OCI-LY3 (cell line): ENCODE measurements at regions not wholly inside any gene's neighbourhood (a gene's known extent, or its start where the extent isn't known, plus 50 kb on each side); places are given as distances from the start of the nearest gene placed in this dataset.

ENCODE experiments used
- H2AFZ ChIP-seq: fragments of 200-600, 300-600 bp; shearing (Covaris generic); 2 replicates; pipeline ENCODE4 v1.6.0; 2014; ENCODE audit warnings: antibody characterized with exemption, low read depth, low read length
- H3K27ac ChIP-seq: fragments of 200-600, 300-600 bp; sonication (generic); 2 replicates; pipeline ENCODE4 v1.5.1; 2014; ENCODE audit warnings: mild to moderate bottlenecking, low read length, moderate library complexity, mixed read lengths
- H3K27me3 ChIP-seq: fragments of 200-600, 300-600 bp; sonication (generic); 2 replicates; pipeline ENCODE4 v1.6.1; 2014; ENCODE audit warnings: low read depth, low read length, mixed read lengths
- H3K36me3 ChIP-seq: fragments of 200-600, 300-600 bp; sonication (generic); replicated peaks from 2 replicates; pipeline ENCODE3; 2014; ENCODE audit warnings: low read depth, low read length, mixed read lengths
- H3K4me1 ChIP-seq: fragments of 300-600, 200-600 bp; sonication (generic); 2 replicates; pipeline ENCODE4 v1.6.1; 2014; ENCODE audit warnings: low read length, mixed read lengths
- H3K4me2 ChIP-seq: fragments of 200-600, 300-600 bp; sonication (generic); 2 replicates; pipeline ENCODE4 v1.6.1; 2014; ENCODE audit warnings: low read length, mixed read lengths
- H3K4me3 ChIP-seq: fragments of 300-600, 200-600 bp; sonication (generic); 2 replicates; pipeline ENCODE4 v1.5.1; 2014; ENCODE audit warnings: antibody characterized with exemption, mild to moderate bottlenecking, low read length, moderate library complexity
- H3K79me2 ChIP-seq: fragments of 300-600, 200-600 bp; shearing (Covaris generic); 2 replicates; pipeline ENCODE4 v1.6.1; 2014; ENCODE audit warnings: mild to moderate bottlenecking, low read length, mixed read lengths
- H3K9ac ChIP-seq: fragments of 300-600, 200-600 bp; shearing (Covaris generic); 2 replicates; pipeline ENCODE4 v1.6.0; 2014; ENCODE audit warnings: mild to moderate bottlenecking, low read length, moderate library complexity
- H3K9me3 ChIP-seq: fragments of 200-600, 300-600 bp; shearing (Covaris generic); 2 replicates; pipeline ENCODE4 v1.6.1; 2014; ENCODE audit warnings: low read length, mixed read lengths; ENCODE audit not compliant: insufficient read depth
- H4K20me1 ChIP-seq: fragments of 200-600, 300-600 bp; sonication (generic); 2 replicates; pipeline ENCODE4 v1.6.1; 2016; ENCODE audit warnings: low read length, mixed read lengths; ENCODE audit not compliant: insufficient read depth
- EZH2phosphoT487 ChIP-seq: fragments of 200-600 bp; shearing (Covaris generic); IDR thresholded peaks from 2 replicates; pipeline ENCODE4 v1.6.1; 2018; ENCODE audit warnings: antibody characterized with exemption, mixed run types, low read depth
- TF ChIP-seq, protein P1 (sequence below): fragments of 200-600, 300-600 bp; sonication (generic); IDR thresholded peaks from 2 replicates; pipeline ENCODE4 v1.5.1; 2014; ENCODE audit warnings: antibody characterized with exemption, low read length, low read depth

GRCh38 chr3:150225986-150226385 is 182.1 kb upstream of the TSC22D2 start:
- no peaks in the 10 kb centered on the region for H4K20me1 ChIP-seq
- H3K9me3 ChIP-seq, result no peaks in the 10 kb centered on the region
- H3K4me1 ChIP-seq, result peaks cover 3% of the 10 kb centered on the region; the same call in 1 of the 2 replicates
- H3K79me2 ChIP-seq, result no peaks in the 10 kb centered on the region
- H3K36me3 ChIP-seq, result no peaks in the 10 kb centered on the region
- H2AFZ ChIP-seq, result no peak overlapping the region
- H3K27me3 ChIP-seq, result peaks cover 43% of the 10 kb centered on the region
- no peak overlapping the region for H3K27ac ChIP-seq
- H3K4me2 ChIP-seq, result no peak overlapping the region
- TF ChIP-seq, protein P1, sequence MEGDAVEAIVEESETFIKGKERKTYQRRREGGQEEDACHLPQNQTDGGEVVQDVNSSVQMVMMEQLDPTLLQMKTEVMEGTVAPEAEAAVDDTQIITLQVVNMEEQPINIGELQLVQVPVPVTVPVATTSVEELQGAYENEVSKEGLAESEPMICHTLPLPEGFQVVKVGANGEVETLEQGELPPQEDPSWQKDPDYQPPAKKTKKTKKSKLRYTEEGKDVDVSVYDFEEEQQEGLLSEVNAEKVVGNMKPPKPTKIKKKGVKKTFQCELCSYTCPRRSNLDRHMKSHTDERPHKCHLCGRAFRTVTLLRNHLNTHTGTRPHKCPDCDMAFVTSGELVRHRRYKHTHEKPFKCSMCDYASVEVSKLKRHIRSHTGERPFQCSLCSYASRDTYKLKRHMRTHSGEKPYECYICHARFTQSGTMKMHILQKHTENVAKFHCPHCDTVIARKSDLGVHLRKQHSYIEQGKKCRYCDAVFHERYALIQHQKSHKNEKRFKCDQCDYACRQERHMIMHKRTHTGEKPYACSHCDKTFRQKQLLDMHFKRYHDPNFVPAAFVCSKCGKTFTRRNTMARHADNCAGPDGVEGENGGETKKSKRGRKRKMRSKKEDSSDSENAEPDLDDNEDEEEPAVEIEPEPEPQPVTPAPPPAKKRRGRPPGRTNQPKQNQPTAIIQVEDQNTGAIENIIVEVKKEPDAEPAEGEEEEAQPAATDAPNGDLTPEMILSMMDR, result no peak
- no peak for TF ChIP-seq EZH2phosphoT487
- H3K4me3 ChIP-seq, result no peak overlapping the region
- H3K9ac ChIP-seq, result no peak overlapping the region

DNA sequence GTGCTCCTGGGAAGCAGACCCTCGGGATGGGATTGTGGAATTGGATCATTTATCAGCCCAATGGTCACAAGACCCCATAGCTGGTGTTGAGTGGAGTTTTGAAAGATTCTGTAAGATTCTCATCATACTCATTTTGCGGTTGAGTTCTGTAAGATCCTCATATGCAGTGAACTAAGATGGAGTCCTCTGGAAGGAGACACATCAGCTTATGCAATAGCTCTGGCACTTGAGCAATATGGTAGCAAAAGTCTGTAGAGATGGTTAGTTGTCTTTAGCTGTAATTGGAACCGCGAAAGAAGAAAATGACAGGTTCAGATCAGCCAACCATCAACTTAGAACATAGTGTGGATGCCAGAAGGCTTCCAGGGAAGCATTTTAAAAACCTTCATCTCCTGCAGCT is 184.5 kb upstream of the TSC22D2 start:
- no peak overlapping the region for H3K4me2 ChIP-seq
- no peak overlapping the region for H3K4me3 ChIP-seq
- peaks cover 60% of the 10 kb centered on the region for H3K27me3 ChIP-seq
- H3K79me2 ChIP-seq, result no peaks in the 10 kb centered on the region
- H2AFZ ChIP-seq, result no peak overlapping the region
- TF ChIP-seq, protein P1, result no peak
- TF ChIP-seq EZH2phosphoT487, result no peak
- peaks cover 16% of the 10 kb centered on the region for H3K4me1 ChIP-seq
- no peak overlapping the region for H3K9ac ChIP-seq
- no peak overlapping the region for H3K27ac ChIP-seq
- H4K20me1 ChIP-seq, result peaks cover 9% of the 10 kb centered on the region; the same call in 1 of the 2 replicates
- no peaks in the 10 kb centered on the region for H3K36me3 ChIP-seq
- no peaks in the 10 kb centered on the region for H3K9me3 ChIP-seq

DNA sequence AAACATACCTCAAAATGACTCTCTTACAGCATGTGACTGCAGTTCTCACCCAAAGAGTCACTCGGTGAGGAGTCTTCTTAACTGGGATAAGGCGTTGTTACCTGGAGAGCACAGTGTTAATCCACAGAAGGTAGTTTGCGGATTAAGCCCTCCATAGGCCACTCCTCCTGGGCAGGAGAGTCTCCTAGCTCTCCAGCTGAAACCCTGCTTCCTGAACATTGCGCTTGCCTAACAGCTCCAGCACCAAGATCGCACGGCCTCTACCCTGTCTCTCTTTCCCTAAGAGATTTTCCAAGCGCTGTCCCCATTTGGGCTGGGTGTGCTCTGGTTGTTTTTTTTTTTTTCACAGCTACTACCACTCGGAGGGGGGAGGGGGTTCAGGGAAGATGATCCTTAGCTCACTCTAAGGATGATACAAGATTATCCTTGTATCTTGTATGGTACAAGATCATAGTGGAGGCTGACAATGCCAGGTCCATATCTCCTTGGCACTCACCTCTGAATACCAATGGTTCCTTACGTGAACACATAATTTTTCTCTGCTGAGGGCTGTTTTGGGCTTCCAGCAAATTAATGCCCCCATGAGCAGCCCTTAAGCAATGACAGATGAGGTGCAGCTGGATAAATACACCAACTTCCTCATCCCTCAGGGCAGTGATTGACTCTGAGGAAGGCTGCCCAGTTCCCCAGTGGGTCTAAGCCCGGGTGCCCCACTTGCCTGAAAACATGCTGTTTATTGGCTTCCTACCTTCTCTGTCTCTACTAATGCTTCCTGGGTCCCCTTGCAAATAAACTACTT is 185.2 kb upstream of the TSC22D2 start:
- peaks cover 16% of the 10 kb centered on the region for H3K4me1 ChIP-seq
- no peaks in the 10 kb centered on the region for H3K9me3 ChIP-seq
- H3K9ac ChIP-seq, result no peak overlapping the region
- no peaks in the 10 kb centered on the region for H3K79me2 ChIP-seq
- no peak overlapping the region for H2AFZ ChIP-seq
- H3K27me3 ChIP-seq, result peaks cover 65% of the 10 kb centered on the region
- no peak overlapping the region for H3K4me3 ChIP-seq
- TF ChIP-seq, protein P1, result no peak
- TF ChIP-seq EZH2phosphoT487, result no peak
- H3K36me3 ChIP-seq, result no peaks in the 10 kb centered on the region
- no peak overlapping the region for H3K27ac ChIP-seq
- H3K4me2 ChIP-seq, result no peak overlapping the region
- peaks cover 9% of the 10 kb centered on the region; the same call in 1 of the 2 replicates for H4K20me1 ChIP-seq

- Histone ChIP-seq H3K4me1 (peaks cover 16% of the 10 kb centered on the region), H3K4me2 (no peak overlapping the region), H4K20me1 (peaks cover 9% of the 10 kb centered on the region; the same call in 1 of the 2 replicates), H3K27me3 (peaks cover 66% of the 10 kb centered on the region), H3K9ac (no peak overlapping the region), H3K79me2 (no peaks in the 10 kb centered on the region), H2AFZ (no peak overlapping the region), H3K27ac (no peak overlapping the region), H3K9me3 (no peaks in the 10 kb centered on the region), H3K36me3 (no peaks in the 10 kb centered on the region), H3K4me3 (no peak overlapping the region)
- TF ChIP-seq EZH2phosphoT487, result no peak
- TF ChIP-seq, protein P1, result no peak
Observed at GRCh38 chr3:150221904-150222523, 186.1 kb upstream of the TSC22D2 start.
